HFFc6 (cell line): ENCODE measurements at regions not wholly inside any gene's neighbourhood (a gene's known extent, or its start where the extent isn't known, plus 50 kb on each side); places are given as distances from the start of the nearest gene placed in this dataset.

Experiments used
- DNase-seq: peaks from one replicate; pipeline ENCODE4 v3.0.0-alpha.2; 2018
- H3K27ac Mint-ChIP-seq: 2 replicates; pipeline ENCODE4 v1.8.0; 2020; ENCODE audit warnings: mild to moderate bottlenecking, mixed read lengths
- H3K27me3 Mint-ChIP-seq: 2 replicates; pipeline ENCODE4 v1.8.0; 2021; ENCODE audit warnings: mild to moderate bottlenecking, moderate library complexity, mixed read lengths; ENCODE audit not compliant: insufficient read depth
- H3K36me3 Mint-ChIP-seq: 2 replicates; pipeline ENCODE4 v1.8.0; 2021; ENCODE audit warnings: low read depth, mixed read lengths
- H3K4me1 Mint-ChIP-seq: 2 replicates; pipeline ENCODE4 v1.8.0; 2020; ENCODE audit warnings: low read depth, mixed read lengths
- H3K4me3 Mint-ChIP-seq: 2 replicates; pipeline ENCODE4 v1.8.0; 2020; ENCODE audit warnings: mild to moderate bottlenecking, moderate library complexity, mixed read lengths
- H3K9me3 Mint-ChIP-seq: 2 replicates; pipeline ENCODE4 v1.8.0; 2020; ENCODE audit warnings: mild to moderate bottlenecking, mixed read lengths
- TF ChIP-seq, protein P1 (sequence below): fragments of 200-600 bp; sonication (generic); IDR thresholded peaks from 2 replicates; pipeline ENCODE4 v1.5.0; 2021; ENCODE audit warnings: antibody characterized with exemption, mild to moderate bottlenecking

DNA sequence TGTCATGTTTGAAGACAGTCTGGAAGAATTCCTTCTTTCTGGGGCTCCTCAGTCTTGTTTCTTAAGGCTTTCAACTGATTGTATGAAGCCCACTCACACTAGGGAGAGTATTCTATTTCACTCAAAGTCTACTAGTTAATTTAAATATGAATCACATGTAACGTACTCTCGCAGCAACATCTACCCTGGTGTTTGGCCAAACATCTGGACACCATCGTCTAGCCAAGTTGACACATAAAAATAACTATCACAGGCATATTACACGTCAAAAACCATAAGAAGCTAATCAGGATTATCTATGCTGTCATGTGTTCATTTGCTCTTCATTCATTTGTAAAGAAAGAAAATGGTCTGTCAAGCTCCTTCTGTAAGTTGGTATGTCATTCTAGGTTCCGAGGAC lies 787.4 kb downstream of the KCNJ2 start:
- Mint-ChIP-seq H3K27ac (no peak overlapping the region), H3K4me3 (no peak overlapping the region), H3K9me3 (peaks cover 18% of the 10 kb centered on the region; the same call in 1 of the 2 replicates), H3K4me1 (no peaks in the 10 kb centered on the region), H3K36me3 (no peaks in the 10 kb centered on the region), H3K27me3 (no peaks in the 10 kb centered on the region)
- DNase-seq, result no peak
- TF ChIP-seq, protein P1, sequence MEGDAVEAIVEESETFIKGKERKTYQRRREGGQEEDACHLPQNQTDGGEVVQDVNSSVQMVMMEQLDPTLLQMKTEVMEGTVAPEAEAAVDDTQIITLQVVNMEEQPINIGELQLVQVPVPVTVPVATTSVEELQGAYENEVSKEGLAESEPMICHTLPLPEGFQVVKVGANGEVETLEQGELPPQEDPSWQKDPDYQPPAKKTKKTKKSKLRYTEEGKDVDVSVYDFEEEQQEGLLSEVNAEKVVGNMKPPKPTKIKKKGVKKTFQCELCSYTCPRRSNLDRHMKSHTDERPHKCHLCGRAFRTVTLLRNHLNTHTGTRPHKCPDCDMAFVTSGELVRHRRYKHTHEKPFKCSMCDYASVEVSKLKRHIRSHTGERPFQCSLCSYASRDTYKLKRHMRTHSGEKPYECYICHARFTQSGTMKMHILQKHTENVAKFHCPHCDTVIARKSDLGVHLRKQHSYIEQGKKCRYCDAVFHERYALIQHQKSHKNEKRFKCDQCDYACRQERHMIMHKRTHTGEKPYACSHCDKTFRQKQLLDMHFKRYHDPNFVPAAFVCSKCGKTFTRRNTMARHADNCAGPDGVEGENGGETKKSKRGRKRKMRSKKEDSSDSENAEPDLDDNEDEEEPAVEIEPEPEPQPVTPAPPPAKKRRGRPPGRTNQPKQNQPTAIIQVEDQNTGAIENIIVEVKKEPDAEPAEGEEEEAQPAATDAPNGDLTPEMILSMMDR, result no peak

DNA sequence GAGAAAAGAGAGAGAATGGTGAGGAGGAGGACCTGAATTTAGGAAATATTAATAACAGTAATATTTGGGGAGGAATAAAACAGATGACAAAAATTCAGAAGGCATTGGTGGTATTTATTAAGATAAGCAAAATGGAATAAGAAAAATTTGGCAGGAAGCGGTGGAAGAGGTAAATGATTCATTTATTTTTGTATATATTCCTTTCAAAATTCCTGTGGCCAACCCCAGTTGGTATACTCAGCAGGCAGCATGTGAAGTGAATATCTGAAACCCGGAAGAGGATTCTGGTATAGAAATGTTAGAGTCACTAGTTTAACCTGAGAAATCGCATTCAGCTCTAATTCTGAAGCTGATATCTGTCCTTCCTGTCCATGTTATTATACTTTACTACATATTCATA lies 792.0 kb downstream of the KCNJ2 start:
- Mint-ChIP-seq H3K9me3 (peaks cover 4% of the 10 kb centered on the region; the same call in 1 of the 2 replicates), H3K4me1 (no peaks in the 10 kb centered on the region), H3K27me3 (no peaks in the 10 kb centered on the region), H3K4me3 (no peak overlapping the region), H3K36me3 (no peaks in the 10 kb centered on the region), H3K27ac (no peak overlapping the region)
- TF ChIP-seq, protein P1, result no peak
- no peak for DNase-seq

DNA sequence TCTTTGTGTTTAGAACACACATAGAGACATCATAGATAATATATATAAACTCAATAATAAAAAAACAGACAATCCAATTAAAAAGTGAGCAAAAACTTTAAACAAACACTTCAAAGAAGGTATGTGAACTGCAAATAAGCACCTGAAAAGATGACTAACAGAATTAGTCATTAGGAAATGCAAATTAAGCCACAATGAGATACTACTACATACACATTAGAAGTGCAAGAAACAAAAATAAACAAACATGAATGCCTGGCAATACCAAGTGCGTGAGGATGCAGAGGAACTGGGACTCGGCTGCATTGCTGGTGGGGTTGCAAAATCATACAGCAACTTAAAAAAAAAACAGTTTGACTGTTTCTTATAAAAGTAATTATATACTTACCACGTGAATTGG lies 799.0 kb downstream of the KCNJ2 start:
- Mint-ChIP-seq H3K4me1 (no peaks in the 10 kb centered on the region), H3K9me3 (peaks cover 3% of the 10 kb centered on the region; the same call in 1 of the 2 replicates), H3K4me3 (no peak overlapping the region), H3K27ac (no peak overlapping the region), H3K27me3 (no peaks in the 10 kb centered on the region), H3K36me3 (no peaks in the 10 kb centered on the region)
- no peak for DNase-seq
- TF ChIP-seq, protein P1, result no peak

DNA sequence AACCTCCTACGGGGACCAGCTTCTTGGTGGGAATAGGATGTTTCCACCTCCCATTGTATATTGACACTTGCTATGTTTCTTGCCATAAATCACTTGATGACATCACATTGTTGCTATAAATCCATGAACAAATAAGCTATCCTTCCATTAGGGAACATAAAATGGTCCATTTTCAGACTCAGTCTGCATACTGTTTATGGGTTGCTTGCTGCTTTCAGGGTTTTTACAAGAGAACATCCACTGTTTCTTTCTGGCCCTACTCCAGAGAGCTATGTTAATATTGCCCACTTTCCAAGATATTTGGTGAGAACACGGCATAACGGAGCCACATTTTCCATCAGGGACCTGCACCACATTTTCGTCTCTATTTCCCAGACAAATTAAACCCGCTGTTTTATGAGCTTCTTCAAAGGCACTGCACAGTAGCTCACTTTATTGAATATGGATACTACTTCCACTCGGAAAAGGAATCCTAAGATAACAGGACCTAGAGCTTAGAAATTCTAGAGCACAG lies 800.2 kb downstream of the KCNJ2 start:
- no peaks in the 10 kb centered on the region for H3K36me3 Mint-ChIP-seq
- peaks cover 3% of the 10 kb centered on the region; the same call in 1 of the 2 replicates for H3K9me3 Mint-ChIP-seq
- no peak overlapping the region for H3K27ac Mint-ChIP-seq
- no peak for DNase-seq
- TF ChIP-seq, protein P1, result no peak
- no peak overlapping the region for H3K4me3 Mint-ChIP-seq
- H3K4me1 Mint-ChIP-seq, result no peaks in the 10 kb centered on the region
- H3K27me3 Mint-ChIP-seq, result no peaks in the 10 kb centered on the region

DNA sequence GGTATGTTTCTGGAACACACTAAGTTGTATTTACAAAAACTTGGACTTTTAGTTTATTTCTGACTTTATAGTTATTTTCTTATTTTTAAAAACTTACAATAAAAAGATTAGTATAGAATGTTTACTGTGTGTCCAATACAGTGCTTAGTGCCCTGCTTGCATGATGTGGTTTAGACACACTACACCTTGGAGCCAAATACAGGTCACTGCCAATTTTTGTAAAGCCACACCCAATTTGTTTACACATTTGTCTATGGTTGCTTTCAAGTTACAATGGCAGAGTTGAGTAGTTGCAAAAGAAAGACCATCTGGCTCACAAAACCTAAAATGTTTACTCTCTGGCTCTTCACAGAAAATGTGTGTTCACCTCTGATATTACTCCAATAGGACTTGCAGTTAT lies 807.1 kb downstream of the KCNJ2 start:
- TF ChIP-seq, protein P1, result no peak
- no peak for DNase-seq
- Mint-ChIP-seq H3K4me1 (no peaks in the 10 kb centered on the region), H3K9me3 (peaks cover 12% of the 10 kb centered on the region), H3K4me3 (no peak overlapping the region), H3K36me3 (no peaks in the 10 kb centered on the region), H3K27ac (no peak overlapping the region), H3K27me3 (no peaks in the 10 kb centered on the region)

DNA sequence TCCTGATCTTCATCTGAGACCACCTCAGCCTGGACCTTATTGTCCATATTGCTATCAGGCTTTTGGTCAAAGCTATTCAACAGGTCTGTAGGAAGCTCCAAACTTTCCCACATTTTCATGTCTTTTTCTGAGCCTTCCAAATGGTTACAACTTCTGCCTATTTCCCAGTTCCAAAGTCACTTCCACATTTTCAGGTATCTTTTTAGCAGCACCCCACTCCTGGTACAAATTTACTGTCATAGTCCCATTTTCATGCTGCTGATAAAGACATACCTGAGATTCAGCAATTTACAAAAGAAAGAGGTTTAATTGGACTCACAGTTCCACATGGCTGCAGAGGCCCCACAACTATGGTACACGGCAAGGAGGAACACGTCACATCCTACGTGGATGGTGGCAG lies 815.5 kb downstream of the KCNJ2 start:
- Mint-ChIP-seq H3K27ac (no peak overlapping the region), H3K36me3 (peaks cover 8% of the 10 kb centered on the region), H3K4me1 (no peaks in the 10 kb centered on the region), H3K9me3 (peaks cover 34% of the 10 kb centered on the region), H3K27me3 (no peaks in the 10 kb centered on the region), H3K4me3 (no peak overlapping the region; the same call in 1 of the 2 replicates)
- DNase-seq, result no peak
- TF ChIP-seq, protein P1, result no peak
